ENCODE measurements at regions not wholly inside any gene's neighbourhood (a gene's known extent, or its start where the extent isn't known, plus 50 kb on each side); places are given as distances from the start of the nearest gene placed in this dataset.

DNA sequence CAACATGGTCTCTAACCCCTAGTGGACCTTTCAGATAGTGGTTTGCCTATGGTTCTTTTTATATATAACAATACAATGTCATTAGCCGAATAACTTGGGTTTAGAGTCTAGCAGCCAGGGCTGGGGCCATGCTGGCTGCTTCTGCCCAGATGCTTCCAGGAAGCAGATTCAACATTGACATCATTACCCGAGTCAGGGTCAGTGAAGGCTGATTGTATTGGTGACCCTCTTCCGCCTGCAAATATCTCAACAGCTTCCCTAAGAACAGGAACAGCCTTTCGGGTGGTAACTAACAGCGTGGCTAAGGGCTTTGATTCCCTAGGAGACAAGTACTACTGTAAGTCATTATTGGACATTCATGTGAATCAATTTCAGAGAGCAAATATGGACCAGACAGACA, 476.4 kb downstream of the UQCRFS1 start:
- no peak overlapping the region for H3K27ac ChIP-seq
- peaks cover 4 to 8% of the 10 kb centered on the region in 2 donors for H3K4me1 ChIP-seq (replicated peaks in 1 of 2)
- in situ Hi-C loops (cut with MboI; ENCODE audit: low pct_unique_long_range_greater_than_20kb in 2 of 9, low sequenced_read_pairs in 9 of 9, unreplicated experiment in 9 of 9): loop anchor here in 4 of 9 experiments (10.0 to 25.0 kb wide), 4 partner anchors 126 to 251 kb away; no protein-coding TSS in a partner anchor
- WGBS, 10 experiments: 60 to 100% (median 88%) methylated on average over 1 to 5 of the region's 5 CpGs; no CpG with 5 or more reads in 3 of the 10 experiments
- peak in 1 of 8 experiments; percentile 30 for ATAC-seq (replicated peaks in 6 of 8)
- H3K4me3 ChIP-seq: no peak overlapping the region

DNA sequence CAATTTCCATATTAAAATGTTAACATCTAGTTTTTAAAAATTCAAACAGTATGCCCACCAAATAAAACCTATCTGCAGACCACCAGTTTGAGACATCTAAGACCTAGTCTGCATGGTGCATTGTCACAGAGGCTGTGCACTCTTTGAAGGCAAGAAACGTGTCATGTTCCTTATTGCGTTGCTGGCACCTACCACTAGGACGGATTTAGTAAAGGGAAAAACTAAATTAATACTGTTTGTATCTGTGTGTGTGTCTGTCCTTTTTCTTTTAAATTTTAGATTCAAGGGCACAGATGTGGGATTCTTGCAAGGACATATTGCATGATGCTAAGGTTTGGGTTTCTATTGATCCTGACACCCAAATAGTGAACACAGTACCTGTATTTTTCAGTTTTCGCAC, 481.4 kb downstream of the UQCRFS1 start:
- Histone ChIP-seq H3K4me1 (replicated peaks in 1 of 2) (peaks cover 0 to under 1% of the 10 kb centered on the region in 2 donors), H3K27ac (no peak overlapping the region), H3K4me3 (no peak overlapping the region)
- no peak for ATAC-seq (replicated peaks in 6 of 8)
- in situ Hi-C loops (cut with MboI; ENCODE audit: low pct_unique_long_range_greater_than_20kb in 2 of 9, low sequenced_read_pairs in 9 of 9, unreplicated experiment in 9 of 9): loop anchor here in 4 of 9 experiments (10.0 to 25.0 kb wide), 4 partner anchors 131 to 256 kb away; no protein-coding TSS in a partner anchor
- 18 to 100% (median 50%) methylated on average over 1 to 4 of the region's 4 CpGs; no CpG with 5 or more reads in 1 of the 10 experiments for WGBS, 10 experiments

DNA sequence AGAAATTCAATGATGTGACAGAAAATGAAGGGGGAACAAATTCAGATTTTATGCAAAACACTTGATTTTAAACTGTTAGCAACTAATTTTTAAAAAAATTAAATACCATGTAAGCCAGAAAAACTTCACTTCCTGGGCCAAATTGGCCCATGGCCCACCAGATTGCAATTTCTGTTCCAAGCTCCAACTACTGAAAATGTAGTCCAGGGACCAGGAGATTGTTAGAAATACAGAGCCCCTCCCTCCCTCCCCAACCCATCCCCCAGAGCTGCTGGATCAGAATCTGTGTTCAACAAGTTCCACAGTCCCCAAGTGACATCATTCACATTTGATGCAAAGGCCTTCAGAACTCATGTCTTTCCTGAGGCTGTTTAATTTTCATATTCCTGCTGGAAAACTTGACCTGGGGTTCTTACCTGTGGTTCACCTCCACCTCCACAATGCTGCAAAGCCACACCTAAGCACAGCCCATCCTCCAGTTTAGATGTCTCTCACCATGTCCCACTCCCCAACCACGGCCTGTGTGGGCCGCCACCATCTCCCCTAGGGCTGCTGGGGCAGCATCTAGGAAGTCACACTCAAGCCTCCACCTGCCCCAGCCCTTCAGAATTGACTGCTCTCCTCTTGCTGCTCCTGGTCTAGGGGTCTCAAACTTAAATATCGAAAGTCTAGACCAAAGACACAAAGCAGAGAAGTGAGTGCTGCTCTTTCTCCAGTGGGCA, 482.0 kb downstream of the UQCRFS1 start:
- H3K4me3 ChIP-seq: no peak overlapping the region
- in situ Hi-C loops (cut with MboI; ENCODE audit: low pct_unique_long_range_greater_than_20kb in 2 of 9, low sequenced_read_pairs in 9 of 9, unreplicated experiment in 9 of 9): loop anchor here in 4 of 9 experiments (10.0 to 25.0 kb wide), 4 partner anchors 131 to 256 kb away; no protein-coding TSS in a partner anchor
- 20 to 93% (median 55%) methylated on average over 1 to 3 of the region's 3 CpGs; no CpG with 5 or more reads in 6 of the 10 experiments for WGBS, 10 experiments
- H3K27ac ChIP-seq: no peak overlapping the region
- ATAC-seq (replicated peaks in 6 of 8): no peak
- no peaks in the 10 kb centered on the region for H3K4me1 ChIP-seq (replicated peaks in 1 of 2)

DNA sequence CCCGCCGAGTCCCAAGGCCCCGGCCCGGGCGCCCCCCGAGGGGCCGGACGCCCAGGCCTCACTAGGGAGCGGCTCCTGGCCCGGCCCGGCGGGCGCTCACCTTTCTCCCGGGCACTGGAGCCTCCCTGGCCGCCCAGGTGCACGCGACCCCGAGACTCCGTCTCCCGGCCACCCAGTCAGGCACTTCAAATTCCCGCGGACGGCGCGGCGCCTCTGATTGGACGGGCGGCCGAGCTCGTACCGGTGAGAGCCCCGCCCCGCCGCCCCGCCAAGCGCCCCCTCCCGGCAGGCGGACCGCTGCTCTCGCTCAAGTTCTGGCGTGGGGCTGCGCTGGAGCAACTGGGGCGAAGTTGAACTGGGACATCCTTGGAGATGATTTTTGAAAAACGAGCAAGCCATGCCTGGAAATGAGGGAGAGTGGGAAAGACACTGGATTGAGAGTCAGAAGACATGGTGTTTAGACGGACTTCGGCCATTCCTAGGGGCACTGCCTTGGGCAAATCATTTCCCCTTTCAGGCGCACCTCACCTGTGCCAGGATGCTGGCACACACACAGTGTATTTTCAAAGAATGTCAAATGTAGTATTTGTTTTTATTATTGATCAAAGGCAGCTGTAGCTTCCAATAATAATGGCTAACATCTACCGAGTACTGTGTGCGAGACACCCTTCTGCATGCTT, 485.3 kb downstream of the UQCRFS1 start:
- in situ Hi-C loops (cut with MboI; ENCODE audit: low pct_unique_long_range_greater_than_20kb in 2 of 9, low sequenced_read_pairs in 9 of 9, unreplicated experiment in 9 of 9): loop anchor here in 2 of 9 experiments (5.0 to 25.0 kb wide), 3 partner anchors 135 to 260 kb away; no protein-coding TSS in a partner anchor
- WGBS, 10 experiments: 7 to 100% (median 69%) methylated on average over 1 to 5 of the region's 49 CpGs; no CpG with 5 or more reads in 1 of the 10 experiments
- Histone ChIP-seq H3K4me1 (replicated peaks in 1 of 2) (no peaks in the 10 kb centered on the region), H3K27ac (no peak overlapping the region), H3K4me3 (peak overlapping the region in 2 of 5 donors; percentile 36 to 40)
- peak in 6 of 8 experiments; percentile 13 to 85 (median 74) for ATAC-seq (replicated peaks in 6 of 8)

DNA sequence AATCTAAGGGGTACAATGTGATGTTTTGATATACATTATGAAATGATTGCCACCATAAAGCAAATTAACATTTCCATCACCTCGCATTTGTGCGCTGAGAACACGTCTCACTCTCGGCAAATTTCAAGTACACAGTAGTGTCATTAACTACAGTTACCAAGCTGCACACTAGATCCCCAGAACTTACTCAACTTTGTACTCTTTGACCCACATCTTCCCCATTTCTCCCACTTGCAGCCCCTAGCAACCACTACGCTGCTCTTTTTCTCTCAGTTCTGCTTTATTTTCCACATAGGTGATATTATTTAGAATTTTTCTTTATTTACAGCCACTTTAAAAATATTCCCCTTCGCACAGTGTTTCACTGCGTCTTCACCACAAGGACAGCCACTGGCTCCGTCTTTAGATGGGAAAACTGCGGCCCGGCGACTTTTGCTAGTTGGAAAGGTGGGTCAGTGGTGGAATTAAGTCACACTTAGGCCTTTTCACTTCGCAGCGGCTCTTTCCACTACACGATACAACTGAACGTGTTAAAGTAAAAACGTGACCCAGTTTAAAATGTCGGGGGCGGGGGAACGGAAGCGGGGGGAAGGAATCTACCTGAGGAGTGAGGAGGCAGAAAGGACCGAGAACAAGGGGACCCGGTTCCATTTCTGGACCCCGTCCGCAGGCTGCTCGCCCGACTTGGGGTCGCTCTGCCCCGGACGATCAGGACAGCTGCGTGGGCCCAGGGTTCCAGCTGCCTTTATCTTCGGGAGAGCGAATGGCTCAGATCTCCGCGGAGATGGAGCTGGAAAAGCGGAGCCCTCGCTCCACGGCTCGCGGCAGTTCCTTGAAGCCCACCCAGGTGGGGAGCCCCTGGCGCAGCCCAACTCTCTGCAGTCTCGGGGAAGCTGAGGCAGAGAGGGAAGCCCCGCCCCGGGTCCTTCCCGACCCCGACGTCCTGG, 486.1 kb downstream of the UQCRFS1 start:
- H3K4me3 ChIP-seq: peak overlapping the region in 2 of 5 donors; percentile 36 to 40
- WGBS, 10 experiments: 5 to 91% (median 58%) methylated on average over 2 to 23 of the region's 46 CpGs; no CpG with 5 or more reads in 1 of the 10 experiments
- no peaks in the 10 kb centered on the region for H3K4me1 ChIP-seq (replicated peaks in 1 of 2)
- ATAC-seq (replicated peaks in 6 of 8): peak in 1 of 8 experiments; percentile 19
- in situ Hi-C loops (cut with MboI; ENCODE audit: low pct_unique_long_range_greater_than_20kb in 2 of 9, low sequenced_read_pairs in 9 of 9, unreplicated experiment in 9 of 9): loop anchor here in 2 of 9 experiments (5.0 to 25.0 kb wide), 3 partner anchors 135 to 260 kb away; no protein-coding TSS in a partner anchor
- H3K27ac ChIP-seq: no peak overlapping the region

DNA sequence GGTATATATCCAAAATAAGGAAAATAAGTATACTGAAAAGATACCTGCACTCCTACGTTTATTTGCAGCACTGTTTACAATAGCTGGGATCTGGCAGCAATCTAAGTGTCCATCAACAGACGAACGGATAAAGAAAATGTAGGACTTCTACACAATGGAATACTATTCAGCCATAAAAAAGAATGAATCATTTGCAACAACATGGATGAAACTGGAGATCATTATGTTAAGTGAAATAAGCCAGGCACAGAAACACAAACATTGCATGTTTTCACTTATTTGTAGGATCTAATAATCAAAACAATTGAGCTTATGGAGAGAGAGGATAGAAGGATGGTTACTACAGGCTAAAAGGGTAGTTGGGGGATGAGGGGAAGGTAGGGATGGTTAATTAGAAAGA, 494.0 kb downstream of the UQCRFS1 start:
- Histone ChIP-seq H3K4me3 (no peak overlapping the region), H3K27ac (no peak overlapping the region), H3K4me1 (replicated peaks in 1 of 2) (no peaks in the 10 kb centered on the region)
- in situ Hi-C loops (cut with MboI; ENCODE audit: low pct_unique_long_range_greater_than_20kb in 2 of 9, low sequenced_read_pairs in 9 of 9, unreplicated experiment in 9 of 9): loop anchor here in 3 of 9 experiments (25.0 kb wide), 1 partner anchor 757 kb away; no protein-coding TSS in a partner anchor
- no peak for ATAC-seq (replicated peaks in 6 of 8)
- WGBS, 10 experiments: 59 to 100% (median 89%) methylated on average over 1 to 3 of the region's 3 CpGs; no CpG with 5 or more reads in 2 of the 10 experiments

DNA sequence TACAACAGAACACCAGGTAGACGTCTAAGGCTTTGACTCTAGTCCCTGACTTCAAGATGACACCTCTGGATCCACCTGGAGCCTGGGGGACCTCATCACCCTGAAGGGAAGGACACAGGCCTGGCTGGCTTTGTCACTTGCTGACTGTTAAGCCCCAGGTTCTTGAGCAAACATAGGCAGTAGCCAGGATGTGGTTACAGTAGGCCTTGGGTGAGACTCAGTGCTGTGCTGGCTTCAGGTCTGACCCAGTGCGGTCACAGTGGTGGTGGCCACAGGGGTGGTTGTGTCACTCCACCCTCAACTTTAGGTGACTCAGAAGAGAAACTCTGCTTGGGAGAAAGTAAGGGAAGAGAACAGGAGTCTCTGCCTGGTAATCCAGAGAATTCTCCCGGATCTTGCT, 497.8 kb downstream of the UQCRFS1 start:
- 60 to 95% (median 90%) methylated on average over 1 to 2 of the region's 3 CpGs; no CpG with 5 or more reads in 3 of the 10 experiments for WGBS, 10 experiments
- H3K4me1 ChIP-seq (replicated peaks in 1 of 2): peaks cover 10 to 19% of the 10 kb centered on the region in 2 donors
- no peak overlapping the region for H3K27ac ChIP-seq
- no peak overlapping the region for H3K4me3 ChIP-seq
- no peak for ATAC-seq (replicated peaks in 6 of 8)
- in situ Hi-C loops (cut with MboI; ENCODE audit: low pct_unique_long_range_greater_than_20kb in 2 of 9, low sequenced_read_pairs in 9 of 9, unreplicated experiment in 9 of 9): loop anchor here in 3 of 9 experiments (25.0 kb wide), 1 partner anchor 753 kb away; no protein-coding TSS in a partner anchor

DNA sequence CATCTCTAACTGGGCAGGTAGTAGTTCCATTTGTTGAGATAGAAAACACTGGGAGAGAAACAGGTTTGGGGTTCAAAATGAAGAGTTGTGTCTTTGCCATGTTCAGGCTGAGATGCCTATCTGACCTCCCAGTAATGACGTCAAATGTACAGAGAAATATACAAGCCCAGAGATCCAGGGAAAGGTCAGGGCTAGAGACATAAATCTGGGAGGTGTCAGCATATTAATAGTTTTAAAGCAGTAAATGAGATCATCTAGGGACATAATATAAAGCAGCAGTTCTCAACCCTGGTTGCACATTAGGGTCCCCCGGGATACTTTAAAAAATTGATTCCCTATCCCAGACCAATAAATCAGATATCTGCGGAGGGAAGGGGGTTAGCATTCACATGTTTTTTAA, 501.5 kb downstream of the UQCRFS1 start:
- peak in 6 of 8 experiments; percentile 33 to 99 (median 94) for ATAC-seq (replicated peaks in 6 of 8)
- Histone ChIP-seq H3K4me3 (no peak overlapping the region), H3K27ac (no peak overlapping the region), H3K4me1 (replicated peaks in 1 of 2) (peaks cover 10 to 19% of the 10 kb centered on the region in 2 donors)
- in situ Hi-C loops (cut with MboI; ENCODE audit: low pct_unique_long_range_greater_than_20kb in 2 of 9, low sequenced_read_pairs in 9 of 9, unreplicated experiment in 9 of 9): loop anchor here in 3 of 9 experiments (25.0 kb wide), 1 partner anchor 749 kb away; no protein-coding TSS in a partner anchor
- 0 to 67% (median 20%) methylated on average over 1 to 3 of the region's 3 CpGs; no CpG with 5 or more reads in 3 of the 10 experiments for WGBS, 10 experiments

DNA sequence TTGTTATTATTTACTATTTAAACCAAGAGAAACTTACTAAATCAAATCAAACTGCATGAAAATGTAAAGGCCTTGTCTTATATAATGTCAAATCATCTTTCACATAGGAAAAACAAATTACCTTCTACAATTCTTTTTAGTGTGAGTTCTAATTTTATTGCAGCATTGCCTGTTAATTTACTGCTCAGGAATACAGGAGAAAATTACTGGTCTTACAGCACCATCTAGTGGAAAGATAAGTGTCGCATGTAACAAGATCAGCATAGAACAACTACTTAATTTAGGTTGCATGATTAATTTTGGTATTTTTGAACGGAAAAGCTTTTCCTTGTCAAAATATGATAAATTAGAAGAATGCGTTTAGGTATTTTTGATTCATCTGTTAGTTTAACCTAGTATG, 502.7 kb downstream of the UQCRFS1 start:
- peak; percentile 50 to 78 (median 58) for ATAC-seq (replicated peaks in 6 of 8)
- Histone ChIP-seq H3K4me3 (no peak overlapping the region), H3K4me1 (replicated peaks in 1 of 2) (peaks cover 10 to 19% of the 10 kb centered on the region in 2 donors), H3K27ac (no peak overlapping the region)
- in situ Hi-C loops (cut with MboI; ENCODE audit: low pct_unique_long_range_greater_than_20kb in 2 of 9, low sequenced_read_pairs in 9 of 9, unreplicated experiment in 9 of 9): loop anchor here in 3 of 9 experiments (25.0 kb wide), 1 partner anchor 748 kb away; no protein-coding TSS in a partner anchor
- 0 to 24% (median 3%) methylated on average over 1 to 3 of the region's 3 CpGs for WGBS, 10 experiments

DNA sequence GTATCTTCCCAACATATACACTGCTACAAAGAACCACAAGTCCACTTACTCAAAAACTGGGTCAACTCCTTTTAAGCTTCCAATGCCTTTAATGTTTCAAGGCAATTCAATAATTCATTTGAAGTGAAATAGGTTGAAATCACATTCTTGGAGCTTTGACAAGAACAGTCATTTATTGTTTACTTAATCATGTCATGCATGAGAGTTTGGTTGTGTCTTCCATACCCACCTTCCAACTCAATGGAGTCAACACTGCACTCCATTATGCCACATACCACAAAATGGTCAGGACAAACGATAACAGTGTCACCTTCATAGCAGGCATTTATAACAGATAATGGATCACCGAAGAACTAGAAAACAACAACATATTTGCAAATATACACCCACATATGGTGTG, 506.3 kb downstream of the UQCRFS1 start:
- no peak overlapping the region for H3K27ac ChIP-seq
- in situ Hi-C loops (cut with MboI; ENCODE audit: low pct_unique_long_range_greater_than_20kb in 2 of 9, low sequenced_read_pairs in 9 of 9, unreplicated experiment in 9 of 9): loop anchor here in 3 of 9 experiments (25.0 kb wide), 1 partner anchor 744 kb away; no protein-coding TSS in a partner anchor
- WGBS, 10 experiments: 91 to 100% (median 100%) methylated on average over 1 to 2 of the region's 2 CpGs; no CpG with 5 or more reads in 2 of the 10 experiments
- no peak for ATAC-seq (replicated peaks in 6 of 8)
- H3K4me1 ChIP-seq (replicated peaks in 1 of 2): peaks cover 3 to 8% of the 10 kb centered on the region in 2 donors
- H3K4me3 ChIP-seq: no peak overlapping the region

DNA sequence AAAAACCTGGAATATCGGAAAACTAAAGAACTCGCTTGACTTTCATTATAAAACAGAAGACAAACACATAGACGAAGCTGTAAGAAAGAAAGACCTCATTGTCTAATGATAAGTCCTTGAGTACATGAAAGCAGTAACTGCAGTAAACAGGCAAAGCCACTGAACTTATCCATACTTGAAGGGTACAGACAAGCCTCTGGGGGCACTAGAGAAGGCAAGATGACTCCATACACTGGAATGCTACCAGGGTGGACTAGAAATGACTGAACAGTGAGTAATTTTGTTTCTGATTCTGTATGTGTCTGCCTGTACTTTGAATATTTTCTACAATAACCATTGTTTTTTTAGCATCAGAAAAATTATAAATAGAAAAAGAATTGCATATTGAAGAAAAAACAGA, 507.9 kb downstream of the UQCRFS1 start:
- no peak overlapping the region for H3K4me3 ChIP-seq
- H3K4me1 ChIP-seq (replicated peaks in 1 of 2): no peaks in the 10 kb centered on the region
- 21 to 89% (median 77%) methylated on average over 1 to 3 of the region's 3 CpGs for WGBS, 10 experiments
- peak in 6 of 8 experiments; percentile 41 to 100 (median 78) for ATAC-seq (replicated peaks in 6 of 8)
- H3K27ac ChIP-seq: no peak overlapping the region
- in situ Hi-C loops (cut with MboI; ENCODE audit: low pct_unique_long_range_greater_than_20kb in 2 of 9, low sequenced_read_pairs in 9 of 9, unreplicated experiment in 9 of 9): loop anchor here in 3 of 9 experiments (25.0 kb wide), 1 partner anchor 743 kb away; no protein-coding TSS in a partner anchor

Data from motor neuron (in vitro differentiated cells).